Choroid plexus epithelial cell (primary cell): ENCODE measurements at regions not wholly inside any gene's neighbourhood (a gene's known extent, or its start where the extent isn't known, plus 50 kb on each side); places are given as distances from the start of the nearest gene placed in this dataset.

Experiments used
- DNase-seq: peaks from one replicate; pipeline ENCODE4 v3.0.0-alpha.2; 2010; ENCODE audit warnings: low read depth
- H3K4me3 ChIP-seq: 2 replicates; pipeline ENCODE4 v1.5.1; 2011; ENCODE audit warnings: low read depth, mild to moderate bottlenecking, control low read depth, low read length, moderate library complexity
- CTCF ChIP-seq: conservative IDR thresholded peaks from 2 replicates; pipeline ENCODE4 v1.5.1; 2011; ENCODE audit warnings: low read depth, mild to moderate bottlenecking, control low read depth, inconsistent platforms, low read length, moderate library complexity

- H3K4me3 ChIP-seq = no peak overlapping the region
- no peak for DNase-seq
- no peak for TF ChIP-seq CTCF
Observed at GRCh38 chr2:57669570-57669969, 377.0 kb upstream of the VRK2 start.

DNA sequence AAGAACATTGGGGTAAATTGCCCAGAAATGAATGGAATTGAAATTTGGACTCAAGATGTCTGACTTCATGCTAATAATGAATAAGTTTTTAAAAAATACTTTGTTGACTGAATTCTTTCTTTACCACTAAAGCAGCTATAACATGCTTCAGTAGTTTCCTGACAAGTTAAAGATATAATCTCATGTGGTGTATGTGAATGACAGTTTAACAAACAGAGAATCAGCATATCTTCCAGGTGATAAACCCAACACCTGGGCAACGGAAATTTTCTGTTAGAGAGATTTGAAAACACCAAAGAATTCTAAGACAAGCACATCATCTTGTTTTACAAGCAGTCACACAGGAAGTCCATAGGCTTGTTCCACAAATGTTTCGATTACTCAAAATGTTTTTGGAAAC, 372.6 kb upstream of the VRK2 start:
- TF ChIP-seq CTCF = no peak
- no peak for DNase-seq
- H3K4me3 ChIP-seq = no peak overlapping the region

DNA sequence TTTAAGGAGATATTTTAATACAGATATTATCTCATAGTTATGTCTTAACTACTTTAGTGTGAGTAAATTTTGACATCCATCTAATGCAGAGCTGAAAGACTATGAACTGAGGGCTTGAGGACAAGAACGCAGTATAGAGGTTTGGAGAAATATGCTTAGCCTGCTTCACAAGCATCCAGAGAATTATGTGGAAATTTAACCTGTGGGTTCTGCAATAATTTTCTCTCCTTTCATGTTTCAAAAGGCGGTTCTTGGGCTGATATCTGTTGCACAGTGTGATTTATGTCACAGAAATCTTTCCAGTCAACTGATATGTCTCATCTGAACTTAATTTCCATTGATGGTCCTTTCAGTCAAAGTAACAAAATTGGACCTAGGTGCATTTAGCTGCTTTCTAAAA, 371.9 kb upstream of the VRK2 start:
- no peak for TF ChIP-seq CTCF
- no peak overlapping the region for H3K4me3 ChIP-seq
- DNase-seq = no peak

- no peak overlapping the region for H3K4me3 ChIP-seq
- TF ChIP-seq CTCF = no peak
- DNase-seq = no peak
Observed at GRCh38 chr2:57677296-57677695, 369.3 kb upstream of the VRK2 start.

- TF ChIP-seq CTCF = no peak
- no peak for DNase-seq
- H3K4me3 ChIP-seq = no peak overlapping the region
Observed at GRCh38 chr2:57681650-57682049, 365.0 kb upstream of the VRK2 start.

DNA sequence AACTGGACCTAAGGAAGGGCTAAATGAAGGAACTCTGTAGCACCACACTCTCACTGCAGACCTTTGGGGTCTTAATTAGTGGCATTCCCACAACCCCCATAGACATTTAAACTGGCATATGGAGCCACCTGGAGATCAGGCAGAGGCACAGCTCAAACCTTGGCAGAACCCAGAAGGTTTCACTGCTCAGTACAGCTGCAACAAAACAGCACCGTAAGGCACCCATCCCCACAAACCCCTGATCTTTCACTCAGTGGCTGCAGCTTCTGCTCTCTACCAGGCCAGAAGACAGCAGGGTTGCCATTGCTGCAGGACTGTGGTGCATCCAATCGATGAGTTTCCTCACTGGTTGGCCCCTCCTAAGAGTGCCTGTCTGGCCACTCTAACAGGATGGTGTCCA, 361.6 kb upstream of the VRK2 start:
- H3K4me3 ChIP-seq = no peak overlapping the region
- TF ChIP-seq CTCF = no peak
- DNase-seq = no peak

- no peak for DNase-seq
- TF ChIP-seq CTCF = no peak
- no peak overlapping the region for H3K4me3 ChIP-seq
Observed at GRCh38 chr2:57692395-57692794, 354.2 kb upstream of the VRK2 start.
